Neural cell (in vitro differentiated cells): ENCODE measurements at regions not wholly inside any gene's neighbourhood (a gene's known extent, or its start where the extent isn't known, plus 50 kb on each side); places are given as distances from the start of the nearest gene placed in this dataset.

ENCODE experiments used
- EP300 ChIP-seq: fragments of 450-650 bp; conservative IDR thresholded peaks from 2 replicates; pipeline ENCODE4 v1.6.1; 2014; ENCODE audit warnings: antibody characterized with exemption, mild to moderate bottlenecking, moderate library complexity; ENCODE audit not compliant: poor library complexity, severe bottlenecking
- EZH2 ChIP-seq: fragments of 200-600, 300-800 bp; shearing (Covaris generic), sonication (generic); IDR thresholded peaks from 2 replicates; pipeline ENCODE4 v1.6.1; 2014; ENCODE audit warnings: antibody characterized with exemption, low read length, borderline replicate concordance, mild to moderate bottlenecking; ENCODE audit not compliant: insufficient read depth, poor library complexity, severe bottlenecking
- MXI1 ChIP-seq: fragments of 450-650 bp; conservative IDR thresholded peaks from 2 replicates; pipeline ENCODE4 v1.6.1; 2014; ENCODE audit warnings: antibody characterized with exemption, mild to moderate bottlenecking; ENCODE audit not compliant: poor library complexity, severe bottlenecking
- POLR2AphosphoS5 ChIP-seq: IDR thresholded peaks from 2 replicates; pipeline ENCODE4 v1.6.1; 2012
- RAD21 ChIP-seq: fragments of 450-650 bp; conservative IDR thresholded peaks from 2 replicates; pipeline ENCODE4 v1.6.1; 2014; ENCODE audit warnings: antibody characterized with exemption, mild to moderate bottlenecking, moderate library complexity
- SMC3 ChIP-seq: fragments of 450-650 bp; conservative IDR thresholded peaks from 2 replicates; pipeline ENCODE4 v1.6.1; 2014; ENCODE audit warnings: antibody characterized with exemption, mild to moderate bottlenecking, moderate library complexity; ENCODE audit not compliant: poor library complexity
- TAF1 ChIP-seq: IDR thresholded peaks from 2 replicates; pipeline ENCODE4 v1.6.1; 2012; ENCODE audit warnings: low read depth
- TF ChIP-seq, protein P1 (sequence below): fragments of 450-650 bp; IDR thresholded peaks from 2 replicates; pipeline ENCODE4 v1.5.1; 2014; ENCODE audit warnings: antibody characterized with exemption, mild to moderate bottlenecking, moderate library complexity; ENCODE audit not compliant: poor library complexity, severe bottlenecking
- TF ChIP-seq, protein P2 (sequence below): IDR thresholded peaks from 2 replicates; pipeline ENCODE4 v1.6.1; 2012; ENCODE audit warnings: borderline replicate concordance

GRCh38 chr6:169921217-169921616, 169.8 kb downstream of the ERMARD start:
- TF ChIP-seq, protein P1, sequence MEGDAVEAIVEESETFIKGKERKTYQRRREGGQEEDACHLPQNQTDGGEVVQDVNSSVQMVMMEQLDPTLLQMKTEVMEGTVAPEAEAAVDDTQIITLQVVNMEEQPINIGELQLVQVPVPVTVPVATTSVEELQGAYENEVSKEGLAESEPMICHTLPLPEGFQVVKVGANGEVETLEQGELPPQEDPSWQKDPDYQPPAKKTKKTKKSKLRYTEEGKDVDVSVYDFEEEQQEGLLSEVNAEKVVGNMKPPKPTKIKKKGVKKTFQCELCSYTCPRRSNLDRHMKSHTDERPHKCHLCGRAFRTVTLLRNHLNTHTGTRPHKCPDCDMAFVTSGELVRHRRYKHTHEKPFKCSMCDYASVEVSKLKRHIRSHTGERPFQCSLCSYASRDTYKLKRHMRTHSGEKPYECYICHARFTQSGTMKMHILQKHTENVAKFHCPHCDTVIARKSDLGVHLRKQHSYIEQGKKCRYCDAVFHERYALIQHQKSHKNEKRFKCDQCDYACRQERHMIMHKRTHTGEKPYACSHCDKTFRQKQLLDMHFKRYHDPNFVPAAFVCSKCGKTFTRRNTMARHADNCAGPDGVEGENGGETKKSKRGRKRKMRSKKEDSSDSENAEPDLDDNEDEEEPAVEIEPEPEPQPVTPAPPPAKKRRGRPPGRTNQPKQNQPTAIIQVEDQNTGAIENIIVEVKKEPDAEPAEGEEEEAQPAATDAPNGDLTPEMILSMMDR = no peak
- peak; percentile 44 for TF ChIP-seq POLR2AphosphoS5
- no peak for TF ChIP-seq EZH2
- TF ChIP-seq, protein P2, sequence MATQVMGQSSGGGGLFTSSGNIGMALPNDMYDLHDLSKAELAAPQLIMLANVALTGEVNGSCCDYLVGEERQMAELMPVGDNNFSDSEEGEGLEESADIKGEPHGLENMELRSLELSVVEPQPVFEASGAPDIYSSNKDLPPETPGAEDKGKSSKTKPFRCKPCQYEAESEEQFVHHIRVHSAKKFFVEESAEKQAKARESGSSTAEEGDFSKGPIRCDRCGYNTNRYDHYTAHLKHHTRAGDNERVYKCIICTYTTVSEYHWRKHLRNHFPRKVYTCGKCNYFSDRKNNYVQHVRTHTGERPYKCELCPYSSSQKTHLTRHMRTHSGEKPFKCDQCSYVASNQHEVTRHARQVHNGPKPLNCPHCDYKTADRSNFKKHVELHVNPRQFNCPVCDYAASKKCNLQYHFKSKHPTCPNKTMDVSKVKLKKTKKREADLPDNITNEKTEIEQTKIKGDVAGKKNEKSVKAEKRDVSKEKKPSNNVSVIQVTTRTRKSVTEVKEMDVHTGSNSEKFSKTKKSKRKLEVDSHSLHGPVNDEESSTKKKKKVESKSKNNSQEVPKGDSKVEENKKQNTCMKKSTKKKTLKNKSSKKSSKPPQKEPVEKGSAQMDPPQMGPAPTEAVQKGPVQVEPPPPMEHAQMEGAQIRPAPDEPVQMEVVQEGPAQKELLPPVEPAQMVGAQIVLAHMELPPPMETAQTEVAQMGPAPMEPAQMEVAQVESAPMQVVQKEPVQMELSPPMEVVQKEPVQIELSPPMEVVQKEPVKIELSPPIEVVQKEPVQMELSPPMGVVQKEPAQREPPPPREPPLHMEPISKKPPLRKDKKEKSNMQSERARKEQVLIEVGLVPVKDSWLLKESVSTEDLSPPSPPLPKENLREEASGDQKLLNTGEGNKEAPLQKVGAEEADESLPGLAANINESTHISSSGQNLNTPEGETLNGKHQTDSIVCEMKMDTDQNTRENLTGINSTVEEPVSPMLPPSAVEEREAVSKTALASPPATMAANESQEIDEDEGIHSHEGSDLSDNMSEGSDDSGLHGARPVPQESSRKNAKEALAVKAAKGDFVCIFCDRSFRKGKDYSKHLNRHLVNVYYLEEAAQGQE = no peak
- peak; percentile 51 for TF ChIP-seq EP300
- no peak for TF ChIP-seq RAD21
- no peak for TF ChIP-seq MXI1
- no peak for TF ChIP-seq SMC3
- no peak for TF ChIP-seq TAF1
